GM12892 (cell line): ENCODE measurements at regions not wholly inside any gene's neighbourhood (a gene's known extent, or its start where the extent isn't known, plus 50 kb on each side); places are given as distances from the start of the nearest gene placed in this dataset.

ENCODE experiments used
- POLR2A ChIP-seq: IDR thresholded peaks from 2 replicates; pipeline ENCODE4 v1.6.1; 2011; ENCODE audit warnings: low read depth, low read length, control low read depth
- TAF1 ChIP-seq: IDR thresholded peaks from 2 replicates; pipeline ENCODE4 v1.6.1; 2011; ENCODE audit warnings: low read depth, mild to moderate bottlenecking, control low read depth, low read length, borderline replicate concordance

DNA sequence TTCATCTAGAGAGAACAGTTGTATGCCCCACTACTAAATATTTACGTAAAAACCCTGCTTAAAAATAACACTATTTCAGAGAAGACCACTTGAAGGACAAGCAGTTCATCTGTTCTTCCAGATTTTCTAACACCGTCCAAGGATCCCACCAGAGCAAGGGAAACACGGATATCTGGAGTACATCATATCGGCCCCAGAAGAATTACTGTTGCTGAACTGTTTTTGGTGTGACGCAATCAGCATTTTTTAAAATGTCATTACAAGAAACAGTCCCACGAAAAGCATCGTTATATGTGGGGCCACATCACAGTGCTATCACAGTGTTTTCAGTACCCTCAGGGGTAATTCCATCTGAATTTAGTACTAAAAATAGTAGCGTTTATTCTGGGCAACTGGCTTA is 134.5 kb upstream of the PKDCC start:
- no peak for TF ChIP-seq POLR2A
- TF ChIP-seq TAF1: no peak
